Stomach (tissue), 4 donors: ENCODE measurements at regions not wholly inside any gene's neighbourhood (a gene's known extent, or its start where the extent isn't known, plus 50 kb on each side); places are given as distances from the start of the nearest gene placed in this dataset.

Source experiments
- EP300 ChIP-seq: sonication (generic); formaldehyde crosslinking; IDR thresholded peaks from one replicate; pipeline ENCODE4 v1.6.1; 2017; ENCODE audit warnings: antibody characterized with exemption
- POLR2A ChIP-seq, 4 donors: fragments of 450-650 bp; IDR thresholded peaks; one replicate each; pipeline ENCODE4 v1.6.1; 2016; ENCODE audit warnings: antibody characterized with exemption in 4 of 4, control low read depth in 2 of 4, mild to moderate bottlenecking in 1 of 4, moderate library complexity in 1 of 4
- TF ChIP-seq, protein P1 (sequence below), 7 experiments: fragments of 450-650 bp in 4 of 7; fragments of 200-600 bp in 3 of 7; sonication (generic) in 3 of 7; IDR thresholded peaks; one replicate each; pipeline ENCODE4 v1.5.1; 2016 to 2019; ENCODE audit warnings: antibody characterized with exemption in 7 of 7, control low read depth in 2 of 7, mild to moderate bottlenecking in 1 of 7

DNA sequence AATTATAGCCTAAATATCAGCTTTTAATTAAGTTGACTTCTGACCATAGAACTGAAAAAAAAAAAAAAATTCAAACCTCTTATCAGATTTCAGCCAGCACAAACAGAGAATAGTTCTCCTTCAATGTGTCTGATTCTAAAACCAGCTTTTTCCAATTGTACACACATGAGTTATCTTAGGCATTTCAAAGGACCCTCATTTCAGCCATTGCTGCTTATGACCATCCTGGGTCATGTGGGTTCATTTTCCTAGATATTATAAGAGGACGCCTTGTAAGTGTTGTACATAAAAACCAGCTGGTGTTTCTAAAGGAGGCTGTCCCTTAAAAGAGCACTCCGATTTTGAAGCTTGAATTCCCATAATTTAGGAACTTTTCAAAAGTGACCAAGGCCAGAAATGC is 62.3 kb upstream of the DYNC1I2 start:
- TF ChIP-seq POLR2A (IDR thresholded peaks at IDR 0.05) (no peak), EP300 (no peak)
- TF ChIP-seq, protein P1, sequence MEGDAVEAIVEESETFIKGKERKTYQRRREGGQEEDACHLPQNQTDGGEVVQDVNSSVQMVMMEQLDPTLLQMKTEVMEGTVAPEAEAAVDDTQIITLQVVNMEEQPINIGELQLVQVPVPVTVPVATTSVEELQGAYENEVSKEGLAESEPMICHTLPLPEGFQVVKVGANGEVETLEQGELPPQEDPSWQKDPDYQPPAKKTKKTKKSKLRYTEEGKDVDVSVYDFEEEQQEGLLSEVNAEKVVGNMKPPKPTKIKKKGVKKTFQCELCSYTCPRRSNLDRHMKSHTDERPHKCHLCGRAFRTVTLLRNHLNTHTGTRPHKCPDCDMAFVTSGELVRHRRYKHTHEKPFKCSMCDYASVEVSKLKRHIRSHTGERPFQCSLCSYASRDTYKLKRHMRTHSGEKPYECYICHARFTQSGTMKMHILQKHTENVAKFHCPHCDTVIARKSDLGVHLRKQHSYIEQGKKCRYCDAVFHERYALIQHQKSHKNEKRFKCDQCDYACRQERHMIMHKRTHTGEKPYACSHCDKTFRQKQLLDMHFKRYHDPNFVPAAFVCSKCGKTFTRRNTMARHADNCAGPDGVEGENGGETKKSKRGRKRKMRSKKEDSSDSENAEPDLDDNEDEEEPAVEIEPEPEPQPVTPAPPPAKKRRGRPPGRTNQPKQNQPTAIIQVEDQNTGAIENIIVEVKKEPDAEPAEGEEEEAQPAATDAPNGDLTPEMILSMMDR (IDR thresholded peaks at IDR 0.05), result no peak
